ENCODE measurements at regions not wholly inside any gene's neighbourhood (a gene's known extent, or its start where the extent isn't known, plus 50 kb on each side); places are given as distances from the start of the nearest gene placed in this dataset.
"Not testable (repeated sequence)": the region's sequence is repeated elsewhere in the genome, so short reads cannot be mapped to it uniquely, and the experiment has no call there.

DNA sequence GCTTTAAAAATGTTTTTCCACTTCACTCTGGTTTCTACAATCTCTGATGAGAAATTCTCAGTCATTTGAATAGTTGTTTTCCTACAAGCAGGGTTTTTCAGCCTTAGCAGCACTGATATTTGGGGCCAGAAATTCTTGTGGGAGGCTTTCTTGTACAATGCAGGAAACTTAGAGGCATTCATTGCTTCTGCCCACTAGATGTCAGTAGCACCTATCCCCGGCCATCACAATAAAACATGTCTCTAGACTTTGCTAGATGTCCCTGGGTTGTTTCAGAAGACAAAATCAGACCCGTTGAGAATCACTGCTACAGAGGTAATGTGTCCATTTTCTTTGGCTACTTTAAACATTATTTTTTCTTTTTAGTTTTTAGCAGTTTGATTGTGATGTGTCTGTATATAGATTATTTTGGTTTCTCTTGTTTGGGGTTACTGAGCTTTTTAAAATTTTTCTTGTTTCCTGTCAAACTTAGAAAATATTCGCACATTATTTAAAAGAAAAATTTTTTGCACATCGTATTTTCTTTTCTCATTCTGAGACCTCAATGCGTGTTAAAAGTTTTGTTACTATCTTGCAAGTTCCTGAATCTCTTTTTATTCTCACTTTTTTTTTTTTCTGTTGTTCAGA lies 60.8 kb upstream of the CCDC179 start:
- intact Hi-C loops (cut with DNase I), result no loop called here
- peak in 18 of 42 donors; percentile 3 to 59 (median 22) for DNase-seq

DNA sequence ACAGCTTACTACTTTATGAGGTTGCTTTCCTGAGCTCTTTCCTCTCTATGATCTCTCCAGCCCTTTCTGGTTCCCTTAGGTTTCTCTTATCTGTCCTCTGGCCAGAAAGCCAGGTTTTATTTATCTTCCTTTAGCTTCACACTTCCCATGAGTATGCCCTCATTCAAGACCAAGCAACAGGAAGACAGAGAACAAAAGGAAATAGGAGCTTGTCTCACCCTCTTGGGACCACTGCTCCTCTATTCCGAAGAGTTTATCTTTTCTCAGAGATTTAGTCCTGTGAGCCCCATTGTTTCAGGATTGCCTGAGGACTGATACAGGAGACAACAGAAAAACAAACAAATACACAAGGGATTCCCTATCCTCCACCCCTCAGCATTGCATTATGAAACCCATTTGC lies 62.4 kb upstream of the CCDC179 start:
- intact Hi-C loops (cut with DNase I), result no loop called here
- no peak for DNase-seq

DNA sequence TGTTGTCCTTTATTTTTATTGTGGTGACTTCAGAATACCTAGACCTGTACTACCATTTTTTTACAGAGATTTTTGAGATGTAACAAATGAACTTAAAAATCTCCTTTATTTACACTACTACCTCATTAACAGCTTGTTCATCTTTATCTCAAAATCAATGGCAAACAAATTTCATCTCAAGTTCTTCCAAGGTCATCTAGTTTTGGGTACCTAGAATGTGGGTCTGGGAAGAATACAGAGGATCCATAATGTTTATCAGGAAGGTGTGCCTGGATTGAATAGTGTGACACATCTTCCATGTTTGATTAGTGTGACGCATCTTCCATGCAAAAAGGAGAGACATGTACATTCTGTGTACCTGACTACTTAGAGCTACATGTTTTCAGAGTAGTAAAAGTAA lies 63.3 kb upstream of the CCDC179 start:
- intact Hi-C loops (cut with DNase I), result no loop called here
- DNase-seq, result no peak

DNA sequence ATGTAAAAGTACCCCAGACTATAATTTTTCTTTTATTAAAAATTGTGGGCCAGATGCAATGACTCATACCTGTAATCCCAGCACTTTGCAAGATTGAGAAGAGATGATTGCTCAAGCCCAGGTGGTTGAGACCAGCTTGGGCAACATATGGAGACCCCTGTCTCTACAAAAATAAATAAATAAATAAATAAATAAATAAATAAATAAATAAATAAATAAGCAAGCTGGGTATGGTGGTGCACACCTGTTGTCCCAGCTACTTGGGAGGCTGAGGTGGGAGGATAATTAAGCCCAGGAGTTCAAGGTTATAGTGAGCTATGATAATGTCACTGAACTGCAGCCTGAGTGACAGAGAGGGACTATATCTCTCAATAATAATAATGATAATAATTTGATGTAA lies 66.1 kb upstream of the CCDC179 start:
- no peak for DNase-seq
- intact Hi-C loops (cut with DNase I), result no loop called here

DNA sequence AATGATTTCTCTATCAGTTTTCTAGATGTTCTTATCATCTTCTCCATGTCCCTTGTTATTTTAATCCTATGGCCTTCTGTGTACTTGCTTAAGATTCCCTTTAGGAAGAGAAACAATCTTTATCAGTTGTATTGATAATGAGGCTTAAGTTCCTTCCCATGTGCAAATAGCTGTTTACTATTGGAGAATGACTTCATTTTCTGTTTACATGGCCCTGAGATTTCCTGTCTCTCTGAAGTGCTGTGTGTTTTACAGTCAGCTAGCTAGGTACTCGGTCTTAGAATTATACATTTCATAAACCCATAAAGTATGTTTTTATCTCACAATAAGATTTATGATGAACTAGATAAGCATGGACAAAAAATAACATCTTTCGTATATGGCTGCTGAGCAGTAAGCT lies 67.5 kb upstream of the CCDC179 start:
- intact Hi-C loops (cut with DNase I), result no loop called here
- no peak for DNase-seq

DNA sequence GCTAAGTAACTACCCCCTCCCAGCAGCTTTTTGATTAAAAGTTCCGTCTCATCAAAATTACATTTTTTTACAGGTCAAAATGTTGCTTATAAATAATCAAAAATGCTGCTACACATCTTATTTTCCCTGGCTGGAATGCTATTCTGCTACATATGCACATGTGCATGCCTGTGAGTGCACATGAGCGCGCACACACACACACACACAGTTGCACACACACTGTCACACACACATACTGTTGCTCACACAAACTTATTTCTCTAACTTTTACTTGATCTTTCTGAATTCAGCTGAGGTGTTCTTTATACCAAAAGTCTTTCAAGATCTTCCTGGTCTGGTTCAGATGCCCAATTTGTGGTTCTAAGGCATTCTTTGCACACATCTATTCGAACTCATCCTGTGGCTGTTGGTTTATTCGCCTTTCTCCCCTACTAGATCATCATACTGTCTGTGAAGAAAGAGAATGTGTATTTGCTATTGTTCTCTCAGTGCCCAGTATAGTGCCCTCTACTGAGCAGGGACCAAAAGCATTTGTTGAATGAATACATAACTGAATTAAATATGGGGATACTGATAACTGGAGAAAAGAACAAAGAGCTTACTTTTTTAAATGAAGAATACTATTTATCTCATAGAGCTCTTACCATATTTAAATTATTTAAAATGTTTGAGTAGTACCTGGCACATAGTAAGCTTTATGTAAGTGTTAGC lies 68.1 kb upstream of the CCDC179 start:
- DNase-seq, result no peak
- intact Hi-C loops (cut with DNase I), result no loop called here

DNA sequence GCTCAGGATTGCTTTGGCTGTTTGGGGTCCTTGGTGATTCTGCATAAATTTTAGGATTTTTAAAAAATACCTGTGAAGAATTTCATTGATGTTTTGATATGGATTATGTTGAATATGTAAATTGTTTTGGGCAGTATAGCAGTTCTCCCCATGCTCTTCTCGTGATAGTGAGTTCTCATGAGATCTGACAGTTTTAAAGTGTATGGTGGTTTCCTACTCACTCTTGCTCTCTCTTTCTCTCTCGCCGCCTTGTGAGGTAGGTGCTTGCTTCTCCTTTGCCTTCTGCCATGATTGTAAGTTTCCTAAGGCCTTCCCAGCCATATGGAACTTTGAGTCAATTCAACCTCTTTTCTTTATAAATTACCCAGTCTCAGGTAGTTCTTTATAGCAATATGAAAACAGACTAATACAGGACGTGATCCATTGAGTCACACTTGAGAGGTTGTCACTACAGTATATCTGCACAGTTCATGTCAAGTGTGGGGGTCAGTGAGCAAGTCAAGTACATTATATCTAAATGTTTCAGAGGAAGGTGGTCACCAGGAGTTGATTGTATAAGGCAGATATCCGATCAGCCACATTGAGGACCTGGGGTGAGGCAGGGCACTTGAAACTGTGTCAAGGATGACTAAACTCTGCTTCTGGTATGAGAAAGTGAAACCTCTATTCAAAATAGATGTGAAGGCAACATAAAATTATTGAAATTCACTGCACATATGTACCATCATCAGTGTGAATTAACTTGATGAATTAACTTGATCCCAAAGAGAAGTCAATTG lies 70.7 kb upstream of the CCDC179 start:
- no peak for DNase-seq
- intact Hi-C loops (cut with DNase I), result no loop called here

DNA sequence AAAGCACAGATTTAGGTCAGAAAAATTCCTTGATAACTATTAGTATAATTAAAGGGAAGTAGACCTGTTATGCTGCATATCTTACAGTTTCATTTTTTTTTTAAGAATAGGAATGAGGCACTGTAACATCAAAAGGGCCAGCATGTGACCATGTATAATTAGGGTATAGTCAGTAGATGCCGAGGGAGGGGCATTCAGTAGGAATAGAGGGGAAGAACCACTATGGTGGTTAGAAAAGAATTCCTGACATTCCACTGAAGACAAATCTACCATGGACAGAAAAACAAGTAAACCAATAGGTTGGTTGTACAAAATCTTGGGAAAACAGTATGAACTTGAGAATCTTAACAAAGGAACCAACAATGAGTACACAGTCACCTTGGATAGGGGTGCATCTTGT lies 78.4 kb upstream of the CCDC179 start:
- intact Hi-C loops (cut with DNase I), result no loop called here

DNA sequence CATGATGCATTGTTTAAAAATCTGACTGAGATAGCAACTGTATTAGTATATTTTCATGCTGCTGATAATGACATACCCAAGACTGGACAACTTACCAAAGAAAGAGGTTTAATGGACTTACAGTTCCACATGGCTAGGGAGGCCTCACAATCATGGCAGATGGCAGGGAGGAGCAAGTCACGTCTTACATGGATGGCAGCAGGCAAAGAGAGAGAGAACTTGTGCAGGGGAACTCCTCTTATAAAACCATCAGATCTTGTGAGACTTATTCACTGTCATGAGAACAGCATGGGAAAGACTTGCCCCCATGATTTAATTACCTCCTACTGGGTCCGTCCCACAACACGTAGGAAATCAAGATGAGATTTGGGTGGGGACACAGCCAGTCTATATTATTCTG lies 81.3 kb upstream of the CCDC179 start:
- intact Hi-C loops (cut with DNase I); DNase-seq: not testable (repeated sequence)

More for the DNA sequence above, 78.4 kb upstream of the CCDC179 start:
- no peak for DNase-seq

DNA sequence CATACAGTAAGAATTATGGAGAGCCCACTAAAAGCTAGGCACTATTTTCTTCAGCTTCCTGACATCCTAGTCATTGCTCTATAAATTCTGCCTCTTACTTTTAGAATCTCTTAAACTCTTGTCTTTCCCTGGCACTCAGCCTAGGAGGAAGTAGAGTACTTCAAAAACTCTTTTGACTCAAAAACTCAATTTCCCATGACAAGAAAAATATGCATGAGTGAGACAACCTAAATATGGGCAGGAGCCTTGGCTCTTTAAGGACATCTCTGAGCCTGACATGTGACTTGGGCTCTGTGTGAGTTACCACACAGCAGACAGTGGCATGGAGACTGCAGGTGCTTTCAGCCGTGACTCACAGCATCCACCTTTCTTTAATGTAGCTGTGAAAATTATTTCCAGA lies 97.5 kb upstream of the CCDC179 start:
- intact Hi-C loops (cut with DNase I), result no loop called here
- DNase-seq, result peak in 25 of 42 donors; percentile 2 to 58 (median 23)

DNA sequence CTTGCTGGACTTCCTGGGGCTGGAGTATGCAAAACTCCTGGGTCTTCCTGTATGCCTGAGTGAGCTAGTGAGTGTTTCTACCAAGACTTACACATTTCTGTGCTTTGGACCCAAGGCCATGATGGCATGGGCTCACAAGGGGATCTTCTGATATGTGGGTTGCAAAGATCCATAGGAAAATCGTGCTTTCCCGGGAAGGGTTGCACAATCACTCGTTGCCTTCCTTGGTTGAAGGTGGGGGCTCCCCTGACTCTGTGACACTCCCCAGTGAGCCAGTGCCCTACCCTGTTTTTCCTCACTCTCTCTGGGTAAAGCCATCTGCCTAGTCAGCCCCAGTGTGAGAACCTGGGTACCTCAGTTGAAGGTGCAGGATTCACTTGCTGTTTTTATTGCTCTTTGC lies 114.0 kb upstream of the CCDC179 start:
- intact Hi-C loops (cut with DNase I), result no loop called here
- no peak for DNase-seq

DNA sequence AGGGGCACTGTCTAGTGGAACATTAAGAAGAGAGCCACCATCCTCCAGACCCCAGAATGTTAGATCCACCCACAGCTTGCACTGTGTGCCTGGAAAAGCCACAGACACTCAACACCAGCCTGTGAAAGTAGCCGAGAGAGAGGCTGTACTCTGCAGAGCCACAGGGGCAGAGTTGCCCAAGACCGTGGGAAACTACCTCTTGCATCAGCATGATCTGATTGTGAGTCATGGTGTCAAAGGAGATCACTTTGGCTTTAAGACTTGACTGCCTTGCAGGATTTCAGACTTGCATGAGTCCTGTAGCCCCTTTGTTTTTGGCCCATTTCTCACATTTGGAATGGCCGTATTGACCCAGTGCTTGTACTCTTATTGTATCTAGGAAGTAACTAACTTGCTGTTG lies 115.9 kb upstream of the CCDC179 start:
- intact Hi-C loops (cut with DNase I), result no loop called here
- DNase-seq, result no peak

DNA sequence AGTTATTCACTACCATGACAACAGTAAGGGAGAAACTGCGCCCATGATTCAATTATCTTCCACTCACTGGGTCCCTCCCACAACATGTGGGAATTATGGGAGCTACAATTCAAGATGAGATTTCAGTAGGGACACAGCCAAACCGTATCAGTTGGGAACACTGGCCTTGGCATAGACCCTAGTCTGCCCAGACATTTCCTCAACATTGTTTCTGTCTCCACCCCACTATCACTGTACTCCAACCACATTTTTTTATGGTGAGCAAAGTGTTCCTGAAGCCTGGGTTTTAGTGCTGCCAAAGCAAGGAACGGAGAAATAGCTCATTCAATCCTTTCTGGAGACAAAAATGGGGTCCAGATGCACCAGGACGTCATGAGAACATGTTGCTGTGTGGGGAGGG lies 122.6 kb upstream of the CCDC179 start:
- no peak for DNase-seq
- intact Hi-C loops (cut with DNase I), result no loop called here

DNA sequence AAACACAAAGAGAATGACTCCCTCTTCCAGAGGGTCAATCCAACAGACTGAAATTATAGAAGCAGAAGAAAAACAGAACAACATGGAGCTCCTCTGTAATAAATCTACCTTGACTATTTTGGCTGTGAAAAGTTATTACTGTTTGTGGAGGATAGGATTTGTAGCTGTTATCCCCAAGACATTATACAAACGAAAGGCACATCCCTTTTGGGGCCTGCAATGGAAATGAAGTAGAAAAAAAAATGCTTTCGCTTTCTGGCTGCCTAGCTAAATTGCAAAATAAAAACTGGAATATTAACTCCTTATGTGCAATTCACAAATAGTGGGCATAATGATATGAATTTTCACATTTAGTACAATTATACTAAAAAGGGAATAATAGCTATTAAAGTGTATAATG lies 123.8 kb upstream of the CCDC179 start:
- intact Hi-C loops (cut with DNase I), result no loop called here
- no peak for DNase-seq

DNA sequence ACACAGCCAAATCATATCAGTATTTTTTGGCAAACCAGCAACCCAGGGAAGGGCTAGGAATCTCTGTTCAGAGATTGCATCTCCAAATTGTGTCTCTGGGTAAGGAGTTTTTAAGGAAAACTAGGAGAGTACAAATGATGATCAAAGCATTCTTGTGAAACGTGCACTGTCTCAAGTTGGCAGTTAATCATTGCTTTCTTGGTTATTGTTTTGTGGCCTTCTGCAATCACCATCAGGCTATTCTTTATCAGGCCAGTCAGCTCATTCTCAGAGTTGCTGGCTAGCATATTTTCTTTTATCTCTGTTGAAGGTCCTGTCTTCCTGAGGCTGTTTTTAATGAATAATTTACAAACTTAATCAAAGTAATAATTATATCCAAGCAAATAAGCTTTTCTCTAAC lies 129.1 kb upstream of the CCDC179 start:
- intact Hi-C loops (cut with DNase I), result no loop called here
- DNase-seq, result no peak

DNA sequence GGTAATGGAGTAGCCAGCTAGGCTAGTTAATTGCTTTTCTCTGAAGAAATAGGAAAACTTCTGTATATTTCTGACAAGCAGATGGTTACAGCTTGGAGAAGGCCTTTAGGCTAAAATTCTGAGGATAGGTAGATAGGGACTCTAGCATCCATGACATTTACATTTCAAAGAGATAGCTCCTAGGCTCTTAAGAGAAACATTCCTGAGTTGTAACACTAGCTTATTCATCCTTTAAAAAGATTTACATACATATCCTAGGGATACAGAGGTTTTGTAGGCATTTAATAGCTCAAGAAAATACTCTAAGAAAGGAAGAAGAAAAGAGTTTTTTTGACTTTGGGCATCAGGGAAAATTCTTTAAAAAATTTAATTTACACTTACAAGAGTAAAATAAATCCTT lies 130.9 kb upstream of the CCDC179 start:
- DNase-seq, result no peak
- intact Hi-C loops (cut with DNase I), result no loop called here

DNA sequence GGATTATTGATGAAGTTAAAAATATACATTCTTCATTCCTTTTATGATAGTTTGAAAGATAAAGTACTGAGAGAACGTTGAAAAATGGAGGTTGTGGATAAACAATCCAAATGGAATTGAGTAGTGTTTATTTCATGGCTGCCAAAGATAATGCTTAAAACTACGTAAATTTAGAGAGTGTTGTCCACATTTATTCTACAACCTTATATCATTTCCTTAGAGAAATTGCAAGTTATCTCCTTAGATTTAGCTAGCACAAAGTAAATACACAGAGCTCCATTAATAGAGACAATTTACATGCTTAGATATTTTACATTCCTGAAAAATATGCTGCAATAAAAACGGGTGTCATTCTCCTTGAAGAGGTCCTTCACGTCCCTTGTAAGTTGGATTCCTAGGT lies 146.5 kb upstream of the CCDC179 start:
- intact Hi-C loops (cut with DNase I), result no loop called here
- DNase-seq, result no peak

DNA sequence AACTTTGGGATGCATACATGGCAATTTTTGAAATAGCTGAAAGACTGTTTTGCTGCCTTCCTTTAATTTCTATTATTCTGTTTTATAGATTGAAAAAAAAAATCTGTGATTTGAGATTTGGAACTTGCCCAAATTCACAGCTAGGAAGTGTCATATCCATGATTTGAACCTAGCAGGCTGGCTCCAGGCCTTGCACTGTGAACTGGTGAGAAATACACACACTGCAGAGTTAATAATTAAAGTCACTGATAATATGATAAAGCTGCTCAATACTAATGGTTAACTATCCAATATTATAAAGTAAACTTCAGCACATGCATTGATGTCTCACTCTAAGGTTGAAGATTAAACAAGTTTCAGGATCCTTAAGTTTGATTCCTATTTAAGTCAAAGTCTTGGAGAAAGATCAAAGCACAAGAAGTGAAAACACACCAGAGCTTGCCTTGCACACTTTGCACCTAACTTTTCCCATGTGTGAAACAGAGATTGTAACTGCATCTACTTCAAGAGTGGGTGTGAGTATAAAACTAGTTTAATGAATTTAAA lies 150.6 kb upstream of the CCDC179 start:
- no peak for DNase-seq

DNA sequence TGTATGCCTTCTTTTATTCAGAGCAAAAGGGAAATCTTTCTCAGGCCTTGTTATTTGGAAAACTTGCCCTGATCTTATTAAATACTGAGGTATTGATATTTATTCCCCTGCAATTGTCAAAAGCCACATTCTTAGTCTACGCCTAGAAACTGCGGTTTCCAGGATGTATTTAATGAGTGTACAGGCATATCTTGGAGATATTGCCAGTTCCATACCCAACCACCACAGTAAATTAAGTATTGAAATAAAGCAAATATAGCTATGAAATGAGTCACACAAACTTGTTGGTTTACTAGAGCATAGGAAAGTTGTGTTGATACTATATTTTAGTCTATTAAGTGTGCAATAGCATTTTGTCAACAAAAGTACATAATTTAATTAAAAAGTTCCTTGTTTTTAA lies 152.7 kb upstream of the CCDC179 start:
- no peak for DNase-seq
- intact Hi-C loops (cut with DNase I), result no loop called here

More for the DNA sequence above, 150.6 kb upstream of the CCDC179 start:
- intact Hi-C loops (cut with DNase I), result no loop called here

DNA sequence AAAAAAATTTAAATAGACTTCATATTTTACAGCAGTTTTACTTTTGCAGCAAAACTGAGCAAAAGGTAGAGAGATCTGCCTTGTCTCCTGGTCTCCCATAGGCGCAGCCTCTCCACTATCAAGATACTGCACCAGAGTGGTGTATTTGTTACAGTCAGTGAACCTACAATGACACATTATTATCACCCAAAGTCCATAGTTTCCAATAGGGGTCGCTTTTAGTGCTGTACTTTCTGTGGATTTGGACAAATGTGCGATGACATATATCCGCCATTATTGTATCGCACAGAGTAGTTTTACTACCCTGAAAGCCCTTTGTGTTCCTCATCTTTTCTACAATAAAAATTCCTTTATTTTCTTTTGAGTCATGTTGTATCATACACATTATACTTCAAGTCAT lies 153.2 kb upstream of the CCDC179 start:
- intact Hi-C loops (cut with DNase I), result no loop called here
- DNase-seq, result no peak
